ENCODE measurements at regions not wholly inside any gene's neighbourhood (a gene's known extent, or its start where the extent isn't known, plus 50 kb on each side); places are given as distances from the start of the nearest gene placed in this dataset.

DNA sequence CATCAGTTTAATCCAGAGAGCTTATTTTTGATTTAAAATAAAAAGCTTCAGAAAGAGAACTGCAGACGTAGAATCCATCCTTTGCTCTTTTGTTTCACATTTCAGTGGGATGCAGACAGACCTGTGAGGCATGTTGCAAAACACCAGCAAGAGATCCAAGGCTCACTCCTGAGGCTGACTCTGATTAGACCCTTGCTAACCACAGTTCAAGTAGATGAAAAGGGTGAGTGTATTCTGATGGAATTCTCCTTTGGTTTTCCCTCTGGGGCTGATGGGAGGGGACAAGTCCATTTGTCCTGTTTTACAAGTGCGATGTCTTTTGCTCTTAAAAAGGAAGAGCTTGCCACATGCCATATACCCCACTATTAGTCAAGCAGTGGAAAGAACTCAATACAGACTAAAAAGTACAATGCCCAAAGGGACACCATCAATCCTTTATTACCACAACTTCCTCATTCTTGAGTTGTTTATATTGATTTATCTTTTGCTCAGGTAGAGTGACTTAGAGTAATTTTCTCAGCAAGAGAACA lies 772.7 kb downstream of the MAFB start:
- TF ChIP-seq EZH2 (IDR thresholded peaks at IDR 0.05; ENCODE audit: low read depth): no peak
- TF ChIP-seq, protein P1, sequence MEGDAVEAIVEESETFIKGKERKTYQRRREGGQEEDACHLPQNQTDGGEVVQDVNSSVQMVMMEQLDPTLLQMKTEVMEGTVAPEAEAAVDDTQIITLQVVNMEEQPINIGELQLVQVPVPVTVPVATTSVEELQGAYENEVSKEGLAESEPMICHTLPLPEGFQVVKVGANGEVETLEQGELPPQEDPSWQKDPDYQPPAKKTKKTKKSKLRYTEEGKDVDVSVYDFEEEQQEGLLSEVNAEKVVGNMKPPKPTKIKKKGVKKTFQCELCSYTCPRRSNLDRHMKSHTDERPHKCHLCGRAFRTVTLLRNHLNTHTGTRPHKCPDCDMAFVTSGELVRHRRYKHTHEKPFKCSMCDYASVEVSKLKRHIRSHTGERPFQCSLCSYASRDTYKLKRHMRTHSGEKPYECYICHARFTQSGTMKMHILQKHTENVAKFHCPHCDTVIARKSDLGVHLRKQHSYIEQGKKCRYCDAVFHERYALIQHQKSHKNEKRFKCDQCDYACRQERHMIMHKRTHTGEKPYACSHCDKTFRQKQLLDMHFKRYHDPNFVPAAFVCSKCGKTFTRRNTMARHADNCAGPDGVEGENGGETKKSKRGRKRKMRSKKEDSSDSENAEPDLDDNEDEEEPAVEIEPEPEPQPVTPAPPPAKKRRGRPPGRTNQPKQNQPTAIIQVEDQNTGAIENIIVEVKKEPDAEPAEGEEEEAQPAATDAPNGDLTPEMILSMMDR (conservative IDR thresholded peaks at IDR 0.05): no peak
